ENCODE measurements at regions not wholly inside any gene's neighbourhood (a gene's known extent, or its start where the extent isn't known, plus 50 kb on each side); places are given as distances from the start of the nearest gene placed in this dataset.

GRCh38 chr6:11362564-11362963 is 130.1 kb upstream of the NEDD9 start:
- no peak for TF ChIP-seq CTCF (IDR thresholded peaks at IDR 0.05)
- TF ChIP-seq ZFX (IDR thresholded peaks at IDR 0.05; ENCODE audit: borderline replicate concordance): no peak
- H3K27ac ChIP-seq: no peak overlapping the region

GRCh38 chr6:11358904-11359830 is 126.7 kb upstream of the NEDD9 start:
- no peak overlapping the region for H3K27ac ChIP-seq
- TF ChIP-seq ZFX (IDR thresholded peaks at IDR 0.05; ENCODE audit: borderline replicate concordance) (no peak), CTCF (IDR thresholded peaks at IDR 0.05) (no peak)

GRCh38 chr6:11357285-11357684 is 124.8 kb upstream of the NEDD9 start:
- TF ChIP-seq ZFX (IDR thresholded peaks at IDR 0.05; ENCODE audit: borderline replicate concordance) (no peak), CTCF (IDR thresholded peaks at IDR 0.05) (no peak)
- no peak overlapping the region for H3K27ac ChIP-seq

- H3K27ac ChIP-seq: no peak overlapping the region
Measured at GRCh38 chr6:11356404-11357155, 124.1 kb upstream of the NEDD9 start.

GRCh38 chr6:11353921-11354389 is 121.5 kb upstream of the NEDD9 start:
- no peak overlapping the region for H3K27ac ChIP-seq
- TF ChIP-seq CTCF (IDR thresholded peaks at IDR 0.05) (no peak), ZFX (IDR thresholded peaks at IDR 0.05; ENCODE audit: borderline replicate concordance) (no peak)

More at GRCh38 chr6:11356404-11357155, 124.1 kb upstream of the NEDD9 start:
- TF ChIP-seq ZFX (IDR thresholded peaks at IDR 0.05; ENCODE audit: borderline replicate concordance) (no peak), CTCF (IDR thresholded peaks at IDR 0.05) (no peak)

- TF ChIP-seq CTCF (IDR thresholded peaks at IDR 0.05) (no peak), ZFX (IDR thresholded peaks at IDR 0.05; ENCODE audit: borderline replicate concordance) (no peak)
- H3K27ac ChIP-seq: no peak overlapping the region
Measured at GRCh38 chr6:11350294-11350693, 117.8 kb upstream of the NEDD9 start.
